GM10248 (cell line): ENCODE measurements at regions not wholly inside any gene's neighbourhood (a gene's known extent, or its start where the extent isn't known, plus 50 kb on each side); places are given as distances from the start of the nearest gene placed in this dataset.

Source experiments
- CTCF ChIA-PET: fragments of 300-600 bp; sonication (Branson Sonifier 250); formaldehyde crosslinking; extraction: SDS; loops from one replicate; lab custom pipeline; 2021; ENCODE audit warnings: antibody characterized with exemption; lab: Yijun Ruan, JAX
- POLR2A ChIA-PET: fragments of 350-650 bp; sonication (Branson Sonifier 250); formaldehyde crosslinking; extraction: SDS; loops from one replicate; lab custom pipeline; 2020; ENCODE audit warnings: antibody characterized with exemption; lab: Yijun Ruan, JAX
- DNase-seq: peaks from one replicate; pipeline ENCODE4 v3.0.0; 2012; ENCODE audit errors: extremely low spot score
- TF ChIP-seq, protein P1 (sequence below): IDR thresholded peaks from 2 replicates; pipeline ENCODE4 v1.5.1; 2012; ENCODE audit warnings: mild to moderate bottlenecking, low read depth; ENCODE audit errors: extremely low read depth, missing control alignments, control extremely low read depth

DNA sequence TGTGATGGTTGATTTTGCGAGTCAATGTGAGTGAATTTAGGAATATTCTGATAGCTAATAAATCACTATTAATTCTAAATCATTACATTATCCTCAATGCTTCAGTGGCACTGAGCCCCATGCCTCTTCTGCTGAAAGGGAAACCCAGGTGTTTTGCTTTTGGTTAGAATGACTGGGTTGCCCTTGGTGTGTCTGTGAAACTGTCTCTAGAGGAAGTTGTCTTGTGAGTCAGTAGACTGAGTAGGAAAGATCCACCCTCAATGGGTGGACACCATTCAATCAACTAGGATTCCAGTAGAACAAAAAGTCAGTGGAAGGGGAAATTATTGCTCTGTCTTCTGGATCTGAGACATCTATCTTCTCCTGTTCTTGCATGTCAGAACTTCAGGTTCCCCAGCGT, 472.4 kb downstream of the ANKRD7 start:
- ChIA-PET CTCF (no interaction called here), POLR2A (no interaction called here)
- DNase-seq: no peak

DNA sequence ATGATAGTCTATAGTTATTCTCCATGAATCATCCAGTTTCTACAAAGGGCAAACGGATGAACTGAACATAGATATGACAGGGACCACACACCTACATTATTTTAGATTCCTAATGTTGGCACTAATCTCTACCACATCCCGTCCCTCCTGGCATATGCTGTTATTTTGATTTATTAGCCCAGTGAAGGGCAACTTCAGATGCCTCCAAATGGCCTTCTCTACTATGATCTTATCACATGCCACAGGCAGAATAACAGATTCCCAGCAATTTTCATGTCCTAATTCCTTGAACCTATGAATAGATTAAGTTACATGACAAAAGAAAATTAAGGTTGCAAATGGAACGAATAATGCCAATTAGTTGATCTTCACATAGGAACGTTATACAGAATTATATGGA, 474.7 kb downstream of the ANKRD7 start:
- CTCF ChIA-PET: no interaction called here
- POLR2A ChIA-PET: no interaction called here
- DNase-seq: no peak
- TF ChIP-seq, protein P1, sequence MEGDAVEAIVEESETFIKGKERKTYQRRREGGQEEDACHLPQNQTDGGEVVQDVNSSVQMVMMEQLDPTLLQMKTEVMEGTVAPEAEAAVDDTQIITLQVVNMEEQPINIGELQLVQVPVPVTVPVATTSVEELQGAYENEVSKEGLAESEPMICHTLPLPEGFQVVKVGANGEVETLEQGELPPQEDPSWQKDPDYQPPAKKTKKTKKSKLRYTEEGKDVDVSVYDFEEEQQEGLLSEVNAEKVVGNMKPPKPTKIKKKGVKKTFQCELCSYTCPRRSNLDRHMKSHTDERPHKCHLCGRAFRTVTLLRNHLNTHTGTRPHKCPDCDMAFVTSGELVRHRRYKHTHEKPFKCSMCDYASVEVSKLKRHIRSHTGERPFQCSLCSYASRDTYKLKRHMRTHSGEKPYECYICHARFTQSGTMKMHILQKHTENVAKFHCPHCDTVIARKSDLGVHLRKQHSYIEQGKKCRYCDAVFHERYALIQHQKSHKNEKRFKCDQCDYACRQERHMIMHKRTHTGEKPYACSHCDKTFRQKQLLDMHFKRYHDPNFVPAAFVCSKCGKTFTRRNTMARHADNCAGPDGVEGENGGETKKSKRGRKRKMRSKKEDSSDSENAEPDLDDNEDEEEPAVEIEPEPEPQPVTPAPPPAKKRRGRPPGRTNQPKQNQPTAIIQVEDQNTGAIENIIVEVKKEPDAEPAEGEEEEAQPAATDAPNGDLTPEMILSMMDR: no peak

More for the DNA sequence above, 472.4 kb downstream of the ANKRD7 start:
- TF ChIP-seq, protein P1: no peak

DNA sequence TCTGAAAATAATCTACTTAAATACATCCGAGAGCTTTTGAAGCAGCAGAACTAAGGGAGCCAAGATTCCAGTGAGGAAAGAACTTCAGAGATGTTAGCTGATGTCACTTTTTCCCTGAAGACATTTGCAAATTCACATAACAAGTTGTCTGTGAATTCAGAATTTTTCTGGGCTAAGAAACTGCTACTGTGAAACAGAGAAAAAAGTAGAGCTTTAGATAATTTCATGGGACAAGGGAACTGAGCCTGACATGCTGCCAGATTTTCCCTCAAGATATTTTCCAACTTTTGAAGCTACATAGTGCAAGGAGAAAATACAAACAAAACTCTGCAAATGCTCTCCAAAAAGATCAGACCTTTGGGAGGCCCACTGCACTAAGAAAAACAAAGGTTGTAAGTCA, 484.2 kb downstream of the ANKRD7 start:
- POLR2A ChIA-PET: no interaction called here
- TF ChIP-seq, protein P1: no peak
- no peak for DNase-seq
- CTCF ChIA-PET: no interaction called here

DNA sequence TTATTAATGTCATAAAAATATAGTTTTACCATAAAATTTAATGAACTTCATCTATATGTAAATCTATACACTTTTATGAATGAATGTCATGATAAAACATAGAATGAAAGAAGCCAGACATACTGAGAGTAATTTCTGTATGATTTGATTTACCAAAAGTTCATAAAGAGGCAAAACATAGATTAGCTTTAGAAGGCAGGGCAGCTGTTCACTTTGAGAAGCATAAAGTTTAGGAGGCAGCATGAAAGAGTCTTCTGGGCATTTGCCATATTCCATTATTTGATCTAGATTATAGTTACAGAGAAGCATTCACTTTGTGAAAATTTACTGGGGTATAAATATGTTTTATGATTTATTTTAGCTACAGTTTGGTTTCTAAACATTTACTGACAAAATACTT, 487.2 kb downstream of the ANKRD7 start:
- TF ChIP-seq, protein P1: no peak
- ChIA-PET CTCF (interaction anchor here (1.4 kb wide), 1 partner anchor 16 kb away, joined by 3 read pairs; no protein-coding TSS in a partner anchor), POLR2A (no interaction called here)
- no peak for DNase-seq

DNA sequence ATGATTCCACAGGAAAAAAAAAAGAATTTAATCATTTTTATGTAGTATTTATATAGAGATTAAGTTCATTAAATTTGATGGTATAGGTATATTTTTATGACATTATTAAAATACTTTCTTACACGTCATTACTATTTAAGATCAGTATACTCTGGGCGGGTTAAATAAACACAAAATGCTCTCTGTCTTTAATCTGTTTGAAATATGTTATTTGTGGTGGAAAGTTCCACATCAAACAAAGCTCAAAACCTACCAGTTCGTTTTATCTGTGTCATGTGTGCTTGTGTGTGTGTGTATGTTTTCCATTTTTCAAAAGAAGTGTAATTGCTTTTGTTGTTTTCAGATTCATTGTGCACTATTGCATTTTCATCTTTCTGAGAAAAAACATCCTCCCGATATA, 488.5 kb downstream of the ANKRD7 start:
- DNase-seq: no peak
- POLR2A ChIA-PET: no interaction called here
- TF ChIP-seq, protein P1: no peak
- CTCF ChIA-PET: no interaction called here

DNA sequence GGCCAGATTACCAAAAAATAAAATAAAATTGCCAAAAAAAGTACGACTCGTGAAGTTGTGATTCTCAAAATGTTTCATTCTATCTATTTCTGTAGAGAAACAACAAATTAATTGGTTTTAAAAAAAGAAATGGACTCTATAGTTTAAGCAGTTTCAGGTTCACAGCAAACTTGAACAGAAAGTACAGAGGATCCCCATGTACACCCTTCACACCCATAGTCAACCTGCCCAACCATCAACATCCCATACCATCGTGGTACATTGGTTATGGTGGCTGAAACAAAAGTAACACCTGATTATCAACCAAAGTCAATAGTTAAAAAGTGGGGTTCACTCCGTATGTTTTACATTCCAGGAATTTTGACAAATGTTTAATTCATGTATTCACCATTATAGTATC, 496.1 kb downstream of the ANKRD7 start:
- CTCF ChIA-PET: no interaction called here
- no peak for DNase-seq
- TF ChIP-seq, protein P1: no peak
- POLR2A ChIA-PET: no interaction called here

DNA sequence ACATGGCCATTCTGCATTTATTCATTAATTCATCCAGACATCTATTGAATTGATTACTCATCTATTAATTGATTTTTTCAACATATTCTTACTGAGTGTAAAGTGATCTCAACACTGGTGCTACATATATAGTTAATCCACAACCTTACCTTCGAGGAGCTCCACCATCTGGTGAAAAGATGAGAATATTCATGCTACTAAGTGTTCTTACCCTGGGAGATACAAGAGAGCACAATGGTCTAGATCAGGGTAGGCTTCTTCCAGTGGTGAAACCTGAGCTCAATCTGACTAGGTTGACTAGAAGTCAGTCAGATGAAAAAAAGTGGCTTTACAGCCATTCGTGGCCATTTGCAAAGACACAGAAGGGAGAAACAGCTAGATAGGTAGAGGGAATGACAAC, 507.4 kb downstream of the ANKRD7 start:
- TF ChIP-seq, protein P1: no peak
- no peak for DNase-seq
- ChIA-PET POLR2A (no interaction called here), CTCF (no interaction called here)
